ENCODE measurements at regions not wholly inside any gene's neighbourhood (a gene's known extent, or its start where the extent isn't known, plus 50 kb on each side); places are given as distances from the start of the nearest gene placed in this dataset.

GRCh38 chr15:35827911-35828310, 281.9 kb upstream of the DPH6 start:
- no peak for TF ChIP-seq POLR2A (IDR thresholded peaks at IDR 0.05)
- TF ChIP-seq, protein P1, sequence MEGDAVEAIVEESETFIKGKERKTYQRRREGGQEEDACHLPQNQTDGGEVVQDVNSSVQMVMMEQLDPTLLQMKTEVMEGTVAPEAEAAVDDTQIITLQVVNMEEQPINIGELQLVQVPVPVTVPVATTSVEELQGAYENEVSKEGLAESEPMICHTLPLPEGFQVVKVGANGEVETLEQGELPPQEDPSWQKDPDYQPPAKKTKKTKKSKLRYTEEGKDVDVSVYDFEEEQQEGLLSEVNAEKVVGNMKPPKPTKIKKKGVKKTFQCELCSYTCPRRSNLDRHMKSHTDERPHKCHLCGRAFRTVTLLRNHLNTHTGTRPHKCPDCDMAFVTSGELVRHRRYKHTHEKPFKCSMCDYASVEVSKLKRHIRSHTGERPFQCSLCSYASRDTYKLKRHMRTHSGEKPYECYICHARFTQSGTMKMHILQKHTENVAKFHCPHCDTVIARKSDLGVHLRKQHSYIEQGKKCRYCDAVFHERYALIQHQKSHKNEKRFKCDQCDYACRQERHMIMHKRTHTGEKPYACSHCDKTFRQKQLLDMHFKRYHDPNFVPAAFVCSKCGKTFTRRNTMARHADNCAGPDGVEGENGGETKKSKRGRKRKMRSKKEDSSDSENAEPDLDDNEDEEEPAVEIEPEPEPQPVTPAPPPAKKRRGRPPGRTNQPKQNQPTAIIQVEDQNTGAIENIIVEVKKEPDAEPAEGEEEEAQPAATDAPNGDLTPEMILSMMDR (IDR thresholded peaks at IDR 0.05), result no peak
